ENCODE measurements at regions not wholly inside any gene's neighbourhood (a gene's known extent, or its start where the extent isn't known, plus 50 kb on each side); places are given as distances from the start of the nearest gene placed in this dataset.
A peak's percentile ranks its signal among the peaks of the same experiment; 100 is the strongest.
"Not testable (repeated sequence)": the region's sequence is repeated elsewhere in the genome, so short reads cannot be mapped to it uniquely, and the experiment has no call there.

DNA sequence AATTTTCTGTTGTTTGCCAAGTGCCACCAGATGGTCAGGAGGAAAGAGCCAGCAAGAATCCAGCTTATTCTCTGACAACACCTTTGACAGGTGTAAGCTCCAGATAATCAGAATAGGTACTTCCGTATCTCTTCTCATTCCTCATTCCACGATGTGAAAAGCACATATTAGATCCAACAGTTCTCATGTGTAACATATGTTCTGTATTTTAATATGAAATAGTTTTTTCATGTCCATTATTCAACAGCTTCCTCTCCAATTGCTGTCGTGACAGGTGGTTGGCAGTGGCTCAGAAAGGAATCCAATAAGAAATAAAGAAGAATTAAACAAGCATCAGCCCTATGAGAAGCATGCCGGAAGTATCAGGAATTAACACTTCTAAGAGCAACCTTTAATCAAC is 1624.7 kb downstream of the MRPL39 start:
- DNase-seq (ENCODE audit: low read depth) = no peak

- DNase-seq (ENCODE audit: low read depth) = no peak
Observed at GRCh38 chr21:23977971-23978370, 1629.3 kb downstream of the MRPL39 start.

GRCh38 chr21:23968722-23969647 is 1638.3 kb downstream of the MRPL39 start:
- no peak for DNase-seq (ENCODE audit: low read depth)

DNA sequence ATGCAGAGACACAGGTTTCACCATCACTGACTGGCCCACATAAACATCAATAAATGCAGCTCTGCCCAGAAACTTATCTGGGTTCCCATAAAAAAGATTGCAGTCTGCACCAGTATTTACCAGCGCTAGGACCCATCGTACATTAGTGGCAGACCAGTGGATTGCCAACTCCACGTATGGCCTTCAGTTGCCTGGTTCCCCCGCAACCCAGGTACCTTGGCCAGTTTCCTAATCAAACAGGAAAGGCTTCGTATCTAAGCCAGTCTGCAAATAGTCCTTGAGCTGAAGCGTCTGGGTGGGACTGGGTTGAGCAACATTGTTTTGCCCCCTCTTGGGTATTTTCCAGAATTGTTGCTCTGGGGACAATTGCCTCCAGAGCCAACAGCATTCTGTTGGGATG is 1639.3 kb downstream of the MRPL39 start:
- no peak for DNase-seq (ENCODE audit: low read depth)

DNA sequence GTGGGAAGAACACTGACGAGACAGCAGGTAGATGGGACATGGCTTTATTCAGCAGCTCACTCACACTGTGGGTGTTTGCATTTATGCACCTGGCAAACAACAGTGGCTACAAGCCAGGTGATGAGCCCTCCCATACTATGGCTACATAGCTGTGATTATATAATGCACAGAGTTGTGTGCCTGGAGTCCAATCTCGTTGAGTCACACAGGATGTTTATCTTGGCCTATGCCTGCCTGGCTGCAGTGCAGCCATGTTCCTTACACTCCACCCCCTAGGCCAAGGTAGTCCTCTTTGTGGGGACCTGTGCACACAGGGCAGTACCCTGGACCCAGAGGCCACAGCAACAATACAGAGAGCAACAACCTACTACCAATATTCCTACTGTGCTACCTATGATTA is 1643.8 kb downstream of the MRPL39 start:
- no peak for DNase-seq (ENCODE audit: low read depth)

- DNase-seq (ENCODE audit: low read depth) = no peak
Observed at GRCh38 chr21:23960769-23961168, 1646.5 kb downstream of the MRPL39 start.

GRCh38 chr21:23955135-23955843 is 1652.0 kb downstream of the MRPL39 start:
- no peak for DNase-seq (ENCODE audit: low read depth)

DNA sequence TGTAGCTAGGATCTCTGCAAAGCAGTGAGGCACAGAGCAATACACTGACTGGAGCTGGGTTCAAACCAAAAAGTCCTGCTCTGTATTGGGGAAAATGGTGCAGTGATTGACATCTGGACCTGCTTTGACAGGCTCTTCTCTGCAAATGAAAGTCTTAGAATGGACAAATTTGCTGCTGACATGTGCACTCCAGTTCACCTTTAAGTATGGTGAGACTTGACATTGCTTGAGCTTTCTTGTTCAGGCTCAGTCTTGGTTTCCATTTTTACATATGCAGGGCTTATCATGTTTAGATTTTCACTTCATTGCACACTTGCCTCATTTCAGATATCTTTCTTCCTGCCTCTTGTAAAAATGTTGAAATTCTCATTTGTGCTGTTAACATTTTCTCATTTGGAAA is 1655.0 kb downstream of the MRPL39 start:
- no peak for DNase-seq (ENCODE audit: low read depth)

- DNase-seq (ENCODE audit: low read depth) = peak; percentile 33
Observed at GRCh38 chr21:23951251-23951650, 1656.0 kb downstream of the MRPL39 start.

- DNase-seq (ENCODE audit: low read depth) = no peak
Observed at GRCh38 chr21:23950344-23950743, 1656.9 kb downstream of the MRPL39 start.

DNA sequence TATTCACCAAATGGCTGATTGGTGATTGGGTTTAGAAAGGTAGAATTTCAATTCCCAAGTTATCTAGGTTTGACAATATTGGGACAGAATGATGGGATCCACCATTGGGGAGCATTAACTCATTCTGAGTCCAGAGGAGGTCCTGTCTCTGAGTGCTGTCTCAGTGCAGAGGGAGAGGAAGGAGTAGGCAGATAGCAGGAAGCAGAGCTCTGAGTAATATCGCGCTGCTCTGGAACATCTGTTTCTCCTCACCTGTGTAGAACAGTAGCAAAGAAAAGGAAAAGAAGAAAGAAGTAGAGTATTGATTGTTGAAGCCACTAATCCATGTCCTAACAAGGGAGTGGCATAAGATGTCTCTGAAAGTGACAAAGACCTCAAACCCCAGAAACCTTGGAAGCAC is 1657.8 kb downstream of the MRPL39 start:
- DNase-seq (ENCODE audit: low read depth) = no peak

GRCh38 chr21:23939369-23940065 is 1667.8 kb downstream of the MRPL39 start:
- no peak for DNase-seq (ENCODE audit: low read depth)

DNA sequence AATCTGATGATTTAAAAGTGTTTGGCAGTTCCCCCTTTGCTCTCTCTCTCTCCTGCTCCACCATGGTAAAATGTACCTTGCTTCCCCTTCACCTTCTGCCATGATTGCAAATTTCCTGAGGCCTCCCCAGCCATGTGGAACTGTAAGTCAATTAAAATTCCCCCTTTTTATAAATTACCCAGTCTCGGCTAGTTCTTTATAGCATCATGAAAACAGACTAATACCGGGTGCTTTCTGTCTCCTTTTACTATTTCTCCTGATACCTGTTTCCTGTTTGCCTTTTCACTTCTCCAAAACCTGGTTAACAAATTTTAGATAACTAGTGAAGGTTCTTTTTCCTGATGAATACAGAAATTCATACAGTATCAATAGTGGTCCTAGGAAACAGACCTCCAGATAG is 1670.3 kb downstream of the MRPL39 start:
- DNase-seq (ENCODE audit: low read depth) = no peak

GRCh38 chr21:23936224-23936623 is 1671.1 kb downstream of the MRPL39 start:
- no peak for DNase-seq (ENCODE audit: low read depth)

- no peak for DNase-seq (ENCODE audit: low read depth)
Observed at GRCh38 chr21:23930565-23930964, 1676.7 kb downstream of the MRPL39 start.

DNA sequence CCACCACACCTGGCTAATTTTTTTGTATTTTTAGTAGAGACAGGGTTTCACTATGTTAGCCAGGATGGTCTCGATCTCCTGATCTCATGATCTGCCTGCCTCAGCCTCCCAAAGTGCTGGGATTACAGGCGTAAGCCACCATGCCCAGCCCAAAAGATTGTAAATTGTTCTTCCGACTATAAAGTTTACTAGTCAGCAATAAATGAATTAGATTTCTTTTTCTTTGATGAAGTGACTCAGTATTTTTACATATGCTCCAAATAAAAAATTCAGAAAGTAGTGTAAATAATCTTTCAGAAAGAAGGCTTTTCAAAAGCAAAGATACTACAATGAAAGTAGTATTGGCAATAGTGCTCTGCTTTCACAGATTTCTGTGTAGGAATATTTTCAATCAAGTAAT is 1680.9 kb downstream of the MRPL39 start:
- not testable (repeated sequence) for DNase-seq (ENCODE audit: low read depth)

DNA sequence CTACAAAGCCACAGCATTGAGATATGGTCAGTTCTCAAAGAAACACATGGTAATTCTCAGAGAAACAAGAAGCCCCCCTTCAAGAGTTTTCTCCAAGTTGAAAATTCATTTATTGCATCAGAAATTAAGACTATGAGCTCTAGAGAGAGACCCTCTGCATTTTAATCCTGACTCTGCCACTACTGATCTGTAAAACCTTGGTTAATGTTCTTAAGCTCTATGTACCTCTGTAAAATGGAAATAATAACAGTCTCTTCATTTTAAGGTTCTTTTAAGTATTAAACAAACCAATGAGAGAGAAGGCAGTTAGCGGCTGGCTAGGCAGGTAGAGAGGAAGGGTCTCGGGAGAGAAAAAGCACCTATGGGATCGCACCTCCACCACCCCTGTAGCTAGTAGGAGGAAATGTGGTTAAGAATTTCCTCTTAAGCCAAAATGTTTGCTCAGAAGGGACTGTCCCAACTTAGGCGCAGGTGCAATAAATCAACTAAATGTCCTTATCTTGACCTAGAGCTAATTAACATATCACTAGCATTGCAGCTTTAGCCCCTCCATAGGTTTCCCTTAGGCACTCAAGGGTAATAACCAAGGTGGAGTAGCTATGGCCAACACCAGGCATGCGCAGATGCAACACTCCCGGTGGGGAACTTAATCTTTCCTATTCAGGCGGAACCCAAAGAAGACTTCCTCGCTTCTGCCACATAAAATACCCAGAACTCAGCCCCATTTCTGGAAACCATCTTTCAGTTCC is 1685.4 kb downstream of the MRPL39 start:
- no peak for DNase-seq (ENCODE audit: low read depth)

DNA sequence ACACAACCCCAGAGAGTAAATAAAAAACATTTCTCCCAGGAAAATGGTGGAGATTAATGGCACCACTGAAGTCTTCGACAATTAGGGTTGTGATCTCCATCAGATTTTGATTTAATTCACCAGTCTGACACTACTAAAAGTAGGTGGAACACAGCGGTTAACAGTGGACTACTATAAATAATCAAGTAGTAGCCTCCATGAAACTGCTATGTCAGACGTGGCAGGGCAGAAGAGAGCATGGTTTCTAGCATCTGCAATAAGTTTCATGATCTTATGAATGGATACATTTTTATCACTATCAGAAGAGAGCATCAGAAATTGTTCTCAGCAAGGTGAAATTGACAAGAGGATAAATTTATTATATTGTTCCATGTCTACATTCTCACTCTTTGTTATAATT is 1706.6 kb downstream of the MRPL39 start:
- DNase-seq (ENCODE audit: low read depth) = no peak

DNA sequence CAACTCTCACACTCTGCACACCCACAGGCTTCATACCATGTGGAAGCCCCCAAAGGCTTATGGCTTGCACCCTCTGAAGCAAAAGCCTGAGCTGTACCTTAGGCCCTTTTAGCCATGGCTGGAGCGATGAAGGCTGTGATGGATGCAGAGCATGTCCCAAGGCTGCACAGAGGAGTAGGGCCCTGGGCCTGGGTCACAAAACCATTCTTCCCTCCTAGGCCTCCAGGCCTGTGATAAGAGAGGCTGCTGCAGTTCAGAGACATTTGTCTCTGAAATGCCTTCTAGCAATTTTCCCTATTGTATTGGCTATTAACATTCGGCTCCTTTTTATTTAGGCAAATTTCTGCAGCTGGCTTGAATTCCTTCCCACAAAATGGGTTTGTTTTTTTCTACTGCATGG is 1707.7 kb downstream of the MRPL39 start:
- DNase-seq (ENCODE audit: low read depth) = no peak

GRCh38 chr21:23890652-23891051 is 1716.6 kb downstream of the MRPL39 start:
- DNase-seq (ENCODE audit: low read depth) = no peak

DNA sequence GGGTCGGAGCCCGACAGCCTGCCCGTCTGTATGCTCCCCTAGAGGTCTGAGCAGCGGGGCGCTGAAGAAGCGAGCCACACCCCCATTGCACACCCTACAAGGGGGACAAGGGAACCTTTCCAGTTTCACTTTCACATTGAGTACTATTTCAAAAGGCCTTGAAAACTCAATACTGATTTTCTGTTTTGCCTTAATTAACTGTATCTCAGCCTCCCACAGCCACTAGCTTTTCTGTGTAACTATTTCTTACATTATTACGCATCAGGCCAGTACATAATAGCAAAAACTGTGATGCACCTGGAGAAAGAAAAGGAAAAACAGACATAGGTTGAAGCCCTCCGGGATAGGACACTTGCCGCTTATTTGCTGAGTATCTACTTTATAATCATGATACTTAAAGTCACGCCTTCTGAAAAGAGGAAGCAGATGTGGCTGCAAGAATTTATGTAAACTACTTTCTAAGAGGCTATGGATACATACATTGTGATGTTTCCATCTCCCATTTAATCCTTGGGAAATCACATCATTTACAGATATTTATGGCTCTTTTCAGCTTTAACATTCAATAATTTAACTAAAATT is 1719.5 kb downstream of the MRPL39 start:
- no peak for DNase-seq (ENCODE audit: low read depth)
